Hepatocyte (in vitro differentiated cells): ENCODE measurements at regions not wholly inside any gene's neighbourhood (a gene's known extent, or its start where the extent isn't known, plus 50 kb on each side); places are given as distances from the start of the nearest gene placed in this dataset.

Source experiments
- CTCF ChIP-seq: fragments of 200-600 bp; sonication (generic); IDR thresholded peaks from 2 replicates; pipeline ENCODE4 v1.5.1; 2016; ENCODE audit warnings: antibody characterized with exemption, mild to moderate bottlenecking; ENCODE audit not compliant: poor library complexity
- EZH2 ChIP-seq: fragments of 200-600 bp; sonication (generic); IDR thresholded peaks from 2 replicates; pipeline ENCODE4 v1.6.1; 2016; ENCODE audit warnings: antibody characterized with exemption, mild to moderate bottlenecking, borderline replicate concordance

GRCh38 chr4:155607481-155607880, 59.2 kb upstream of the GUCY1A1 start:
- no peak for TF ChIP-seq CTCF
- TF ChIP-seq EZH2, result no peak
